Skeletal muscle tissue (tissue), 3 donors: ENCODE measurements at regions not wholly inside any gene's neighbourhood (a gene's known extent, or its start where the extent isn't known, plus 50 kb on each side); places are given as distances from the start of the nearest gene placed in this dataset.

Source experiments
- H3K27ac ChIP-seq: one replicate; pipeline ENCODE4 v1.7.0; 2013; ENCODE audit warnings: mild to moderate bottlenecking, low read depth, low read length, inconsistent platforms
- H3K27me3 ChIP-seq, 3 donors: one replicate each; pipeline ENCODE4 v1.7.0; 2013; ENCODE audit warnings: low read length in 3 of 3; ENCODE audit not compliant: control insufficient read depth in 3 of 3, insufficient read depth in 3 of 3
- H3K36me3 ChIP-seq, 3 donors: one replicate each; pipeline ENCODE4 v1.7.0; 2013; ENCODE audit warnings: low read length in 3 of 3; ENCODE audit not compliant: control insufficient read depth in 3 of 3, insufficient read depth in 3 of 3
- H3K4me1 ChIP-seq, 3 donors: one replicate each; pipeline ENCODE4 v1.7.0; 2013; ENCODE audit warnings: low read length in 3 of 3, mild to moderate bottlenecking in 3 of 3; ENCODE audit not compliant: control insufficient read depth in 3 of 3, insufficient read depth in 3 of 3
- H3K4me3 ChIP-seq, 3 donors: one replicate each; pipeline ENCODE4 v1.7.0; 2013; ENCODE audit warnings: low read length in 3 of 3
- H3K9ac ChIP-seq, 3 donors: one replicate each; pipeline ENCODE4 v1.7.0; 2013; ENCODE audit warnings: low read length in 3 of 3, mild to moderate bottlenecking in 3 of 3, moderate library complexity in 2 of 3, low read depth in 1 of 3
- H3K9me3 ChIP-seq, 3 donors: one replicate each; pipeline ENCODE4 v1.7.0; 2013; ENCODE audit warnings: low read length in 3 of 3; ENCODE audit not compliant: control insufficient read depth in 3 of 3
- donor health status: Osteomylitis.

- no peak overlapping the region for H3K4me3 ChIP-seq
- no peak overlapping the region for H3K9ac ChIP-seq
- no peak overlapping the region for H3K27ac ChIP-seq
- peaks cover 0 to 6% (median 0%) of the 10 kb centered on the region in 3 donors for H3K4me1 ChIP-seq
- no peaks in the 10 kb centered on the region for H3K9me3 ChIP-seq
- no peaks in the 10 kb centered on the region for H3K27me3 ChIP-seq
- no peaks in the 10 kb centered on the region for H3K36me3 ChIP-seq
Measured at GRCh38 chr20:53872561-53873229, 197.7 kb downstream of the BCAS1 start.

GRCh38 chr20:53872081-53872541 is 198.3 kb downstream of the BCAS1 start:
- Histone ChIP-seq H3K36me3 (no peaks in the 10 kb centered on the region), H3K27ac (no peak overlapping the region), H3K9ac (no peak overlapping the region), H3K4me3 (no peak overlapping the region), H3K9me3 (no peaks in the 10 kb centered on the region), H3K27me3 (no peaks in the 10 kb centered on the region), H3K4me1 (peaks cover 0 to 6% (median 0%) of the 10 kb centered on the region in 3 donors)

GRCh38 chr20:53871541-53871940 is 198.9 kb downstream of the BCAS1 start:
- H3K4me3 ChIP-seq, result no peak overlapping the region
- no peaks in the 10 kb centered on the region for H3K27me3 ChIP-seq
- no peaks in the 10 kb centered on the region for H3K36me3 ChIP-seq
- no peaks in the 10 kb centered on the region for H3K9me3 ChIP-seq
- no peak overlapping the region for H3K9ac ChIP-seq
- H3K4me1 ChIP-seq, result peaks cover 0 to 10% (median 0%) of the 10 kb centered on the region in 3 donors
- no peak overlapping the region for H3K27ac ChIP-seq

- Histone ChIP-seq H3K9me3 (no peaks in the 10 kb centered on the region), H3K27ac (no peak overlapping the region), H3K36me3 (no peaks in the 10 kb centered on the region), H3K27me3 (no peaks in the 10 kb centered on the region), H3K9ac (no peak overlapping the region), H3K4me1 (peaks cover 0 to 16% (median 0%) of the 10 kb centered on the region in 3 donors), H3K4me3 (no peak overlapping the region)
Measured at GRCh38 chr20:53870426-53871315, 199.7 kb downstream of the BCAS1 start.

- peaks cover 0 to 19% (median 0%) of the 10 kb centered on the region in 3 donors for H3K4me1 ChIP-seq
- H3K27ac ChIP-seq, result no peak overlapping the region
- no peak overlapping the region for H3K9ac ChIP-seq
- H3K36me3 ChIP-seq, result no peaks in the 10 kb centered on the region
- no peaks in the 10 kb centered on the region for H3K9me3 ChIP-seq
- H3K27me3 ChIP-seq, result no peaks in the 10 kb centered on the region
- peak overlapping the region in 1 of 3 donors; percentile 32 for H3K4me3 ChIP-seq
Measured at GRCh38 chr20:53869466-53870258, 200.7 kb downstream of the BCAS1 start.

GRCh38 chr20:53867741-53868351 is 202.5 kb downstream of the BCAS1 start:
- Histone ChIP-seq H3K36me3 (no peaks in the 10 kb centered on the region), H3K27ac (no peak overlapping the region), H3K4me1 (peaks cover 0 to 19% (median 0%) of the 10 kb centered on the region in 3 donors), H3K9ac (peak overlapping the region in 1 of 3 donors; percentile 20), H3K9me3 (no peaks in the 10 kb centered on the region), H3K27me3 (no peaks in the 10 kb centered on the region), H3K4me3 (no peak overlapping the region)

GRCh38 chr20:53866794-53867740 is 203.3 kb downstream of the BCAS1 start:
- H3K27me3 ChIP-seq, result no peaks in the 10 kb centered on the region
- no peak overlapping the region for H3K4me3 ChIP-seq
- no peaks in the 10 kb centered on the region for H3K36me3 ChIP-seq
- H3K9ac ChIP-seq, result peak overlapping the region in 1 of 3 donors; percentile 20
- H3K27ac ChIP-seq, result peak overlapping the region; percentile 44
- peaks cover 0 to 19% (median 0%) of the 10 kb centered on the region in 3 donors for H3K4me1 ChIP-seq
- no peaks in the 10 kb centered on the region for H3K9me3 ChIP-seq

GRCh38 chr20:53865901-53866793 is 204.2 kb downstream of the BCAS1 start:
- Histone ChIP-seq H3K27ac (peak overlapping the region; percentile 44), H3K4me3 (peak overlapping the region in 1 of 3 donors; percentile 54), H3K9me3 (no peaks in the 10 kb centered on the region), H3K9ac (peak overlapping the region in 1 of 3 donors; percentile 28), H3K36me3 (no peaks in the 10 kb centered on the region), H3K4me1 (peaks cover 0 to 19% (median 0%) of the 10 kb centered on the region in 3 donors), H3K27me3 (no peaks in the 10 kb centered on the region)
